Esophagus muscularis mucosa (tissue), 4 donors: ENCODE measurements at regions not wholly inside any gene's neighbourhood (a gene's known extent, or its start where the extent isn't known, plus 50 kb on each side); places are given as distances from the start of the nearest gene placed in this dataset.

Experiments used
- CTCF ChIP-seq, 3 experiments: fragments of 200-600 bp in 2 of 3; fragments of 450-650 bp in 1 of 3; sonication (generic) in 2 of 3; IDR thresholded peaks; one replicate each; pipeline ENCODE4 v1.5.1; 2017 to 2019; ENCODE audit warnings: antibody characterized with exemption in 3 of 3, mild to moderate bottlenecking in 2 of 3, moderate library complexity in 1 of 3
- EP300 ChIP-seq: sonication (generic); formaldehyde crosslinking; IDR thresholded peaks from one replicate; pipeline ENCODE4 v1.6.1; 2017; ENCODE audit warnings: antibody characterized with exemption
- POLR2A ChIP-seq: fragments of 450-650 bp; IDR thresholded peaks from one replicate; pipeline ENCODE4 v1.6.1; 2017; ENCODE audit warnings: antibody characterized with exemption, moderate library complexity, mild to moderate bottlenecking, low read depth
- POLR2AphosphoS5 ChIP-seq, 2 donors: sonication (generic); formaldehyde crosslinking; IDR thresholded peaks; one replicate each; pipeline ENCODE4 v1.6.1; 2017; ENCODE audit warnings: antibody characterized with exemption in 2 of 2

GRCh38 chr7:32154797-32155196, 84.6 kb upstream of the PDE1C start:
- TF ChIP-seq CTCF (IDR thresholded peaks at IDR 0.05) = no peak
- TF ChIP-seq EP300 = no peak
- no peak for TF ChIP-seq POLR2A
- TF ChIP-seq POLR2AphosphoS5 (IDR thresholded peaks at IDR 0.05) = no peak
